Activated T-cell treated with anti-CD3 and anti-CD28 coated beads for 48 hours (primary cell): ENCODE measurements at regions not wholly inside any gene's neighbourhood (a gene's known extent, or its start where the extent isn't known, plus 50 kb on each side); places are given as distances from the start of the nearest gene placed in this dataset.

Experiments used
- DNase-seq: peaks from one replicate; pipeline ENCODE4 v3.0.0-alpha.2; 2020; ENCODE audit warnings: low read depth

GRCh38 chr2:21438949-21439348 is 315.2 kb downstream of the TDRD15 start:
- DNase-seq = no peak

- no peak for DNase-seq
These were observed 317.7 kb downstream of the TDRD15 start for GRCh38 chr2:21441442-21441841.

DNA sequence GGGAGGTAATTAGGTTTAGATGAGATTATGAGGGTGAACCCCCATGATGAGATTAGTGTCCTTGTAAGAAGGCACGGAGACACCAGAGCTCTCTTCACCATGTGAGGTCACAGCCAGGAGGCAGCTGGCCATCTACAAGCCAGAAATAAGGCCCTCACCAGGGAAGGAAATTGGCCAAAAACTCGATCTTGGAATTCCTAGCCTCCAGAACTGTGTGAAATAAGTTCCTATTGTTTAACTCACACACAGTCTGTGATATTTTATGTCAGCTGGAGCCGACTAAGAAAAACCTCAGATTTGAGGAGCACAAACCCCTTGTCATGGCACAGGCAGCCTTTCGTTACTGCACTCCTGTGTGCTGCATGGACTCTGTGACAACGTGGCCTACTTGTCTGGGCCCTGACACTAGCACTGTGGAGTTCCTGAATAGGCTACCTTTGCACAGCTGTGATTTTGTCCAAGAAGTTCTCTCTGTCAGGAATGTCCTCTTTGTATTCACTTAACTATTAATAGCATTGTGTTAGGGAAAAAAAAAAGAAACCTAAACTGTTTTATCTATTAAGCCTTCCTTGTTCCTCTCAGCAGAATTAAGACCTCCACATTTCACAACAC is 319.8 kb downstream of the TDRD15 start:
- no peak for DNase-seq

DNA sequence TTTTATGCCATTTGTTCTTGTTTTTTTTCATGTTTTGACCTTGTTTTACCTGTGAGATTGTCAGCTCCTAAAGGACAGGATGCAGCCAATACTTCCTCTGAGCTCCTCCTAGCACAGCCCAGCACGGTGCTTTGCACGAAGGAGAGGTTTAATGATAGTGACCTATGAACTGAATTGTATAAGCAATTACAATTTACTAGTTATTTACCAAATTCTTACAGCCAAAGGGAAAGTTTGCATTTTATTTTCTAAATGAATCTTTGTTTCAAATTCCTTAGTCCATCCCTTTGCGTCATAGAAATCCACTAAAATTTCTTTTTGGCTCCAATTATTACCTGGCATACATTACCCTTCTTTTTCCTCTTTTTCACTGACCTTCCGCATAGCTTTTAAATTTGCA is 326.1 kb downstream of the TDRD15 start:
- DNase-seq = no peak

GRCh38 chr2:21451403-21451802 is 327.6 kb downstream of the TDRD15 start:
- DNase-seq = no peak

GRCh38 chr2:21452263-21452662 is 328.5 kb downstream of the TDRD15 start:
- DNase-seq = no peak

- DNase-seq = no peak
These were observed 328.9 kb downstream of the TDRD15 start for GRCh38 chr2:21452678-21453077.

- no peak for DNase-seq
These were observed 330.1 kb downstream of the TDRD15 start for GRCh38 chr2:21453723-21454450.

- no peak for DNase-seq
These were observed 331.1 kb downstream of the TDRD15 start for GRCh38 chr2:21454839-21455238.

- DNase-seq = no peak
These were observed 338.0 kb downstream of the TDRD15 start for GRCh38 chr2:21461754-21462240.

DNA sequence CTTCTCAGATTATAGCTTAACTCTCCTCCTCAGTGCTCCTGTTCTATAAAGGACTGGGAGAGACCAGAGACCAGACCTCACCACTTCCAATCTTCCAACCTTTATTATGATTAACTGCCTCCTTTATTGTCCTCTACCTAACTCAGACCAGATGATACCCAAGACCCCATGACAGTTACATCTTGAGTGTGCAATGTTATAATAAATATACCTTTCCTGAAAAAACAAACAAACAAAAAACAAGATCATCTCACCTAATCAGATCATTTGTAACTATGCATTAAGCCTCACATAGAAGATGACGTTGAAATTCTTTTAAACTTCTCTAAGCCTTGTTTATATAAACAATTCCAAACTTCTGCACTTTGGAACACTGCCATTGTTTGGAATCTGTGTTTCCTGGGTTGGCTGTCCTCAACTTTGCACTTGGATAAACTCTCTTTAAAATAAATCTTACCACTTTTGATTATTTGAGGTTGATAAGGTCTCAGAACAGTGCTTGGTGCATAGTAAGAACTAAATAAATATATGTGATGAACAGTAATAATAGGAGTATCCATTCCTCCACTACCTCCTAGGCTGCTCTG is 342.7 kb downstream of the TDRD15 start:
- no peak for DNase-seq

DNA sequence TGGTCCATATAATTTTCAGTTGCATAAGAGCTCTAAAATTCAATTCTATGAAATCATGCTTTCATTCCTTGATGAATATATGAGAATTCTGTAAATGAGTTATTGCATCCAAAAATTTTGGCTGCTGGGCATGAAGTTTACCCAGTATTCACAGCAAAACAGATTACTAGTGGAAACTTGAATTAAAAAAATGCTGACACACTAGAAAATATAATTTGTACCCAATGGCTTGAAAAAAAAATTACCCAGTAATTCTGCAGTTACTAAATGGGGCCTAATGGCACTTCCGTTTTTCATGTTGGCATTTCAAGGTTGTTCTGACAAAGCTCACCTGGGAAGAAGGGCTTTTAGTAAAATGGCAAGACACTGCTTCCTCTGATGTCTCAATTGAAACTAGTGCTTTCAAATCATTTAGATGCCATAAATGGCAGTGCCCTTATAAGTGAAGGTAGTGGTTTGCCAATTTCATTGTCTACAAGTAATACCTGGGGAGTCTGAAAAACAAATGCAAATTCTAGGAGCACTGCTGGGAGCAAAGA is 343.6 kb downstream of the TDRD15 start:
- no peak for DNase-seq

DNA sequence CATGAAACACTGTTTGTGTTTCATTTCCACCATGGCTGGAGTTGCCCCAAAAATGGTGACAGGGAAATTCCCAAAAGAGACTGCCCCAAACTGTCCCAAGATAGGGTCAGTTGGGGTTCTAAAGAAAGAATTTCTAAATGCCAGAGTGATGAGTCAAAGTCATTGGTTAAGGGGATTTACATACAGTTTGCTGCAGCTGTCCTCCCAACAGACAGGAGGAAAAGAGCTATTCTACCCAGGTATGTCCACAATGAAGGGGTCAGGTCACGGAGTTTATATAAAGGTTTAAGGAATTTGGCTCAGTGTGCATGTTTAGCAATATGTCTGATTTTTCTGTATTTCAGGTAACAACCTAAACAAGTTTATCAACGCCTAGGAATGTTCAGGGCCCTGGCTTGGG is 344.1 kb downstream of the TDRD15 start:
- DNase-seq = no peak

- no peak for DNase-seq
These were observed 344.9 kb downstream of the TDRD15 start for GRCh38 chr2:21468624-21469023.

DNA sequence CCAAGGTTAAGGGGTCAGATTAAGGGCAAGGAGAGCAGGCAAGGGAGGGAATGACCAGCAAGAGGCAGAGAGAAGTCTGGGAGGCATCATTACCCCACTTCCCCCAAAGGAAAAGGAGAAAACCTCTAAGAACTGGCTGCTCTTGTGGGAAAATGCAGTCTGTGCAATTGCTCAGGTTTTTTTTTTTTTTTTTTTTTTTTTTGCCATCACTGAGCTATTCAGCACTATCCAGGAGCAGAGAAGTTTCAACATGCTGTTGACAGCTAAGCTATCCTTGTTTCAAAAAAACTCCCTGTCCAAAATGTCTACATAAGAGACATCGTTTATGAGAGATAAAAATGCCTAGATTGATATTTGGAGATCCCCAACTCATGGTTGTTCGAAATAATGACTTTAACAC is 345.4 kb downstream of the TDRD15 start:
- DNase-seq = no peak

DNA sequence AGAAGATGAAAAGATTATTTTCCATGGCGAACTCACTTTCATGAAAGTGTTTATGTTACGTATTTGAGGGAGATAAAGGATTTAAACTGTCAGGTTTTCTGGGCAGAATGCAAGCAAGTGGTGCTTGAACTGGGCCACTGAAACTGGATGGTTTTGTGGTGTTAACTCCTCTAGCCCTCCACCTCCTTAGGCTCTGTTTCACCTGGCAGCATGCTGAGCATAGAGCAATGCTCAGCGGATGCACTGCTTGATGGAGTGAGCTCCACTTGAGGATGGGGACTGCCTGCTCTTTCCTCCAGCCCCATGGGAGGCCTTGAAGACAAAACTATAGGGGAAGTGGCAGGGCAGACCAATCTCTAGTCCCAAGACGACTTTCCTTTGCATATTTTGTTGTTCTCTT is 345.8 kb downstream of the TDRD15 start:
- DNase-seq = no peak

- DNase-seq = no peak
These were observed 356.4 kb downstream of the TDRD15 start for GRCh38 chr2:21480162-21480561.

DNA sequence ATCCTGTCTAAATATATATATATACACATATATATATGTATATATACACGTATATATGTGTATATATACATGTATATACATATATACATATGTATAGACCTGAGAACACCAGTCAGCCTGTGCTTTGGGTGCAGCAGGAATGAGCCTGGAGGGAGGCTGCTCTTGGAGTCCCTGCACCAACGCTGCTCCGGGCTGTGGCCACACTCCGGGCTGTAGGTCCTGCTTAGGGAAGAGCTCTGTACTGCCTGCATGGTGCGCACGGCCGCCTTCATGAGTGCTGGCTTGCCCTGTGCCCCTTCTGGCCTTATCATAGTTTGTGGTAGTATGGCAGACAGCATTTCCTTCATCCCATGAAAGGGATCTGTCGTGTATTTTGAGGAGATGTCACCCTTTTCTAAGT is 360.9 kb downstream of the TDRD15 start:
- DNase-seq = no peak

GRCh38 chr2:21486445-21486844 is 362.7 kb downstream of the TDRD15 start:
- no peak for DNase-seq

GRCh38 chr2:21489080-21489479 is 365.3 kb downstream of the TDRD15 start:
- DNase-seq = no peak

DNA sequence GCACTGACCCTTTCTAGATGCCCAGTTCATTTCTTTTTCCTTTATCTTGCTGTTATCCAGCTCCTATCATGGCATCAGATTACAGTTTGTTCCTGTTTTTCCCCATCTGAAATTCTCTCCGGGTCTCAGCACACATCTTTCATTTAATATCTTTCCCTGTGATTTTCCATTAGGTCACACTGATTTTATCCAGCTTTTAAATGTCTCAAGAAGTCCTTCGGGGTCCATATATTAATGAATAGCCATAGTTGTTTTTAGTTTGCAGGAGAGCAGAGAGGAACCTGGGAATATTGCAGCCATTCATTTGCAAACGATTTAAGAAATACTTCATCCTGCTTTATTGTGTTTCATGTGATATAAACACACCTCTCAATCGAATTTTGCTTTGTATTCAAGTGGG is 374.2 kb downstream of the TDRD15 start:
- DNase-seq = no peak

DNA sequence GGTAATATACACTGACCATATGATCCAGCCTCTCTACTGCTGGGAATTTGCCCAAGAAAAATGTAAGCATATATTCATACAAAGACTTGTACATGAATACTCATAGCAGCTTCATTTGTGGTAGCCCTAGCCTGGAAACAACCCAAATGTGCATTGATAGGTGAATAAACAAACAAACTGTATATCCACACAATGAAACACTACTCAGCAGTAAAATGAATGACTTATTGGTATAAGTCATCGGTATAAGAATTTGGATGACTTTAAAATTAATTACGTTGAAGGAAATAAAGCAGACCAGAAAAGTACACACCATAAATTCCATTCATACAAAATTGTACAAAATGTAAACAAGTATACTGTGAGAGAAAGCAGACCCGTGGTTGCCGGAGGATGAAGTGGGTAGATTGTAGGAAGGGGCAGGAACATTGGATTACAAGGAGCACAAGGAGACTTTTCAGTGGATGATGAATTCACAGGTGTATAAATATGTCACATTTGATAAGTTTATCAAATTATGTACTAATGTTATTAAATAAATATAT is 376.7 kb downstream of the TDRD15 start:
- DNase-seq = no peak
